ENCODE measurements at regions not wholly inside any gene's neighbourhood (a gene's known extent, or its start where the extent isn't known, plus 50 kb on each side); places are given as distances from the start of the nearest gene placed in this dataset.

- Histone ChIP-seq H4K20me1 (replicated peaks; ENCODE audit: control insufficient read depth, extremely low read depth, insufficient read depth, low read length) (no peaks in the 10 kb centered on the region), H3K4me2 (ENCODE audit: insufficient read depth, low read length) (no peak overlapping the region), H3K4me3 (replicated peaks in 1 of 3; ENCODE audit: insufficient read depth in 1 of 3, low read depth in 1 of 3, low read length in 3 of 3) (no peak overlapping the region), H2AFZ (ENCODE audit: low read depth, low read length) (no peak overlapping the region), H3K4me1 (ENCODE audit: control insufficient read depth, extremely low read depth, insufficient read depth, low read length) (no peaks in the 10 kb centered on the region), H3K9me3 (replicated peaks; ENCODE audit: control insufficient read depth, insufficient read depth, low read length) (peaks cover 2% of the 10 kb centered on the region), H3K9ac (replicated peaks; ENCODE audit: extremely low read depth, insufficient read depth, low read length) (no peak overlapping the region), H3K27ac (ENCODE audit: insufficient read depth, low read depth, low read length) (no peak overlapping the region), H3K27me3 (ENCODE audit: control insufficient read depth in 2 of 2, insufficient read depth in 2 of 2, low read length in 2 of 2) (no peaks in the 10 kb centered on the region), H3K9me1 (replicated peaks; ENCODE audit: control insufficient read depth, extremely low read depth, insufficient read depth, low read length) (no peaks in the 10 kb centered on the region), H3K79me2 (ENCODE audit: control insufficient read depth, insufficient read depth, low read length) (no peaks in the 10 kb centered on the region), H3K36me3 (ENCODE audit: control insufficient read depth in 2 of 2, extremely low read depth in 1 of 2, insufficient read depth in 2 of 2, low read length in 2 of 2) (no peaks in the 10 kb centered on the region)
- FAIRE-seq: no peak
- DNase-seq (ENCODE audit: low read depth, low spot score): no peak
- ChIA-PET POLR2A (no interaction called here), CTCF (no interaction called here)
- BruUV-seq (replicated peaks): no TSS peak
- TF ChIP-seq POLR2A (IDR thresholded peaks at IDR 0.05; ENCODE audit: low read depth, low read length) (no peak), EZH2 (IDR thresholded peaks at IDR 0.05; ENCODE audit: borderline replicate concordance, low read depth, low read length, severe bottlenecking) (no peak), POLR2AphosphoS5 (IDR thresholded peaks at IDR 0.05; ENCODE audit: insufficient read depth, low read depth, low read length) (no peak), FOS (IDR thresholded peaks at IDR 0.05; ENCODE audit: borderline replicate concordance, insufficient read depth, low read length) (no peak), CTCF (IDR thresholded peaks at IDR 0.05; ENCODE audit: extremely low read depth in 1 of 2, insufficient read depth in 1 of 2, low read depth in 1 of 2, low read length in 2 of 2) (no peak)
- TF ChIP-seq, protein P1, sequence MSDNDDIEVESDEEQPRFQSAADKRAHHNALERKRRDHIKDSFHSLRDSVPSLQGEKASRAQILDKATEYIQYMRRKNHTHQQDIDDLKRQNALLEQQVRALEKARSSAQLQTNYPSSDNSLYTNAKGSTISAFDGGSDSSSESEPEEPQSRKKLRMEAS (IDR thresholded peaks at IDR 0.05; ENCODE audit: insufficient read depth, insufficient read length): no peak
- dilution Hi-C loops (cut with MboI; ENCODE audit: extremely low pct_ligation_motif_present, low sequenced_read_pairs) (no loop called here), intact Hi-C loops (cut with micrococcal nuclease) (no loop called here)
Observed at GRCh38 chr2:239660390-239661230, 259.8 kb upstream of the HDAC4 start.
